Mesendoderm (in vitro differentiated cells): ENCODE measurements at regions not wholly inside any gene's neighbourhood (a gene's known extent, or its start where the extent isn't known, plus 50 kb on each side); places are given as distances from the start of the nearest gene placed in this dataset.

Source experiments
- DNase-seq: peaks from one replicate; pipeline ENCODE4 v3.0.0; 2013
- H2AK5ac ChIP-seq: 2 replicates; pipeline ENCODE4 v1.6.1; 2013; ENCODE audit warnings: low read length, inconsistent platforms
- H2BK120ac ChIP-seq: 2 replicates; pipeline ENCODE4 v1.6.1; 2013; ENCODE audit warnings: low read depth, mild to moderate bottlenecking, low read length, moderate library complexity, mixed read lengths
- H2BK15ac ChIP-seq: replicated peaks from 2 replicates; pipeline ENCODE4 v1.6.1; 2013; ENCODE audit warnings: low read depth, mild to moderate bottlenecking, moderate library complexity
- H2BK5ac ChIP-seq: 2 replicates; pipeline ENCODE4 v1.6.1; 2013; ENCODE audit warnings: low read length, inconsistent platforms
- H3K18ac ChIP-seq: 2 replicates; pipeline ENCODE4 v1.6.1; 2013; ENCODE audit warnings: mild to moderate bottlenecking, low read length, mixed read lengths
- H3K23ac ChIP-seq: one replicate; pipeline ENCODE4 v1.6.1; 2013; ENCODE audit warnings: low read length
- H3K27ac ChIP-seq: 2 replicates; pipeline ENCODE4 v1.5.1; 2013; ENCODE audit warnings: low read depth, mild to moderate bottlenecking, inconsistent platforms, low read length, moderate library complexity
- H3K27me3 ChIP-seq: 2 replicates; pipeline ENCODE4 v1.6.1; 2013; ENCODE audit warnings: low read length, control low read depth, mild to moderate bottlenecking, inconsistent platforms; ENCODE audit not compliant: insufficient read depth, poor library complexity
- H3K36me3 ChIP-seq: 2 replicates; pipeline ENCODE4 v1.6.1; 2013; ENCODE audit warnings: low read length, inconsistent platforms; ENCODE audit not compliant: control insufficient read depth, insufficient read depth
- H3K4ac ChIP-seq: one replicate; pipeline ENCODE4 v1.6.1; 2013; ENCODE audit warnings: low read depth, mild to moderate bottlenecking, low read length, moderate library complexity
- H3K4me1 ChIP-seq: 2 replicates; pipeline ENCODE4 v1.6.1; 2013; ENCODE audit warnings: low read depth, low read length, inconsistent platforms; ENCODE audit not compliant: control insufficient read depth
- H3K4me2 ChIP-seq: 2 replicates; pipeline ENCODE4 v1.6.1; 2013; ENCODE audit warnings: low read length
- H3K4me3 ChIP-seq: 2 replicates; pipeline ENCODE4 v1.5.1; 2013; ENCODE audit warnings: mild to moderate bottlenecking, low read length
- H3K56ac ChIP-seq: one replicate; pipeline ENCODE4 v1.6.1; 2013; ENCODE audit warnings: low read length
- H3K79me1 ChIP-seq: 2 replicates; pipeline ENCODE4 v1.6.1; 2013; ENCODE audit warnings: low read length, inconsistent platforms
- H3K79me2 ChIP-seq: 2 replicates; pipeline ENCODE4 v1.6.1; 2013; ENCODE audit warnings: mild to moderate bottlenecking, low read length; ENCODE audit not compliant: control insufficient read depth, insufficient read depth
- H3K9ac ChIP-seq: 2 replicates; pipeline ENCODE4 v1.6.1; 2013; ENCODE audit warnings: low read length, inconsistent platforms
- H4K5ac ChIP-seq: one replicate; pipeline ENCODE4 v1.6.1; 2013; ENCODE audit warnings: low read length
- H4K8ac ChIP-seq: one replicate; pipeline ENCODE4 v1.6.1; 2013; ENCODE audit warnings: low read depth, mild to moderate bottlenecking, control low read depth, low read length, moderate library complexity
- WGBS: extraction: QIAGEN DNeasy Blood & Tissue Kit; methylation state at CpG from one replicate; pipeline ENCODE4 v1.1.7; 2013; ENCODE audit warnings: low lambda C conversion rate, missing lambda C conversion rate; ENCODE audit not compliant: insufficient coverage; ENCODE audit errors: extremely low coverage; 5-methylcytosine and 5-hydroxymethylcytosine counted together

GRCh38 chr4:43968011-43968410 lies 480.6 kb downstream of the KCTD8 start:
- no peak overlapping the region for H4K8ac ChIP-seq
- no peak overlapping the region for H3K9ac ChIP-seq
- H2BK120ac ChIP-seq: no peak overlapping the region
- no peak overlapping the region for H3K56ac ChIP-seq
- no peaks in the 10 kb centered on the region for H3K4me1 ChIP-seq
- H3K23ac ChIP-seq: no peak overlapping the region
- no peak overlapping the region for H2BK15ac ChIP-seq
- no peak overlapping the region for H3K4me2 ChIP-seq
- DNase-seq: no peak
- no peak overlapping the region for H2BK5ac ChIP-seq
- no peaks in the 10 kb centered on the region for H3K79me1 ChIP-seq
- no peak overlapping the region for H3K4me3 ChIP-seq
- no peak overlapping the region for H3K27ac ChIP-seq
- no peaks in the 10 kb centered on the region for H3K36me3 ChIP-seq
- H3K4ac ChIP-seq: no peak overlapping the region
- no CpG with 5 or more reads among the region's 9 CpGs for WGBS
- H4K5ac ChIP-seq: no peak overlapping the region
- no peak overlapping the region for H2AK5ac ChIP-seq
- no peak overlapping the region for H3K18ac ChIP-seq
- H3K79me2 ChIP-seq: no peaks in the 10 kb centered on the region
- H3K27me3 ChIP-seq: no peaks in the 10 kb centered on the region

GRCh38 chr4:43983610-43984009 lies 465.0 kb downstream of the KCTD8 start:
- Histone ChIP-seq H3K23ac (no peak overlapping the region), H3K79me2 (no peaks in the 10 kb centered on the region), H3K4me2 (no peak overlapping the region), H2AK5ac (no peak overlapping the region), H4K5ac (no peak overlapping the region), H3K4ac (no peak overlapping the region), H3K27ac (no peak overlapping the region), H2BK120ac (no peak overlapping the region), H3K56ac (no peak overlapping the region), H2BK5ac (no peak overlapping the region), H3K27me3 (no peaks in the 10 kb centered on the region), H3K36me3 (no peaks in the 10 kb centered on the region), H3K18ac (no peak overlapping the region), H3K9ac (no peak overlapping the region), H3K4me1 (no peaks in the 10 kb centered on the region), H2BK15ac (no peak overlapping the region), H3K79me1 (no peaks in the 10 kb centered on the region), H4K8ac (no peak overlapping the region), H3K4me3 (no peak overlapping the region)
- no peak for DNase-seq
- WGBS: no CpG with 5 or more reads among the region's 1 CpG

GRCh38 chr4:43987331-43987944 lies 461.2 kb downstream of the KCTD8 start:
- H3K79me1 ChIP-seq: no peaks in the 10 kb centered on the region

GRCh38 chr4:43990551-43990950 lies 458.1 kb downstream of the KCTD8 start:
- no peak overlapping the region for H4K8ac ChIP-seq
- no peak overlapping the region for H3K4me3 ChIP-seq
- H2AK5ac ChIP-seq: no peak overlapping the region
- no peak overlapping the region for H3K18ac ChIP-seq
- DNase-seq: no peak
- H3K56ac ChIP-seq: no peak overlapping the region
- no peak overlapping the region for H2BK5ac ChIP-seq
- H3K4me1 ChIP-seq: no peaks in the 10 kb centered on the region
- H2BK15ac ChIP-seq: no peak overlapping the region
- H3K27ac ChIP-seq: no peak overlapping the region
- H3K79me1 ChIP-seq: no peaks in the 10 kb centered on the region
- no peak overlapping the region for H3K23ac ChIP-seq
- H4K5ac ChIP-seq: no peak overlapping the region
- H3K4me2 ChIP-seq: no peak overlapping the region
- H3K9ac ChIP-seq: no peak overlapping the region
- no peaks in the 10 kb centered on the region for H3K27me3 ChIP-seq
- H3K36me3 ChIP-seq: no peaks in the 10 kb centered on the region
- no peak overlapping the region for H2BK120ac ChIP-seq
- H3K4ac ChIP-seq: no peak overlapping the region
- WGBS: no CpG with 5 or more reads among the region's 7 CpGs
- no peaks in the 10 kb centered on the region for H3K79me2 ChIP-seq

More at GRCh38 chr4:43987331-43987944, 461.2 kb downstream of the KCTD8 start:
- no peaks in the 10 kb centered on the region for H3K4me1 ChIP-seq
- H3K9ac ChIP-seq: no peak overlapping the region
- no peaks in the 10 kb centered on the region for H3K27me3 ChIP-seq
- H2BK15ac ChIP-seq: no peak overlapping the region
- no peaks in the 10 kb centered on the region for H3K36me3 ChIP-seq
- H4K8ac ChIP-seq: no peak overlapping the region
- H2AK5ac ChIP-seq: no peak overlapping the region
- no peak overlapping the region for H3K4me3 ChIP-seq
- no peak overlapping the region for H3K23ac ChIP-seq
- H2BK5ac ChIP-seq: no peak overlapping the region
- H3K18ac ChIP-seq: no peak overlapping the region
- no peak overlapping the region for H2BK120ac ChIP-seq
- H3K56ac ChIP-seq: no peak overlapping the region
- H3K4ac ChIP-seq: no peak overlapping the region
- no peak overlapping the region for H3K27ac ChIP-seq
- DNase-seq: no peak
- H3K79me2 ChIP-seq: no peaks in the 10 kb centered on the region
- H4K5ac ChIP-seq: no peak overlapping the region
- no CpG with 5 or more reads among the region's 9 CpGs for WGBS
- no peak overlapping the region for H3K4me2 ChIP-seq

- no peaks in the 10 kb centered on the region for H3K36me3 ChIP-seq
- DNase-seq: peak; percentile 7
- H3K9ac ChIP-seq: no peak overlapping the region
- no peak overlapping the region for H3K23ac ChIP-seq
- H3K27ac ChIP-seq: no peak overlapping the region
- no peak overlapping the region for H2BK5ac ChIP-seq
- no peaks in the 10 kb centered on the region for H3K27me3 ChIP-seq
- H4K5ac ChIP-seq: no peak overlapping the region
- no peak overlapping the region for H4K8ac ChIP-seq
- no CpG with 5 or more reads among the region's 3 CpGs for WGBS
- no peak overlapping the region for H3K18ac ChIP-seq
- H3K4me1 ChIP-seq: no peaks in the 10 kb centered on the region
- no peak overlapping the region for H2AK5ac ChIP-seq
- no peak overlapping the region for H3K56ac ChIP-seq
- H3K4me2 ChIP-seq: no peak overlapping the region
- no peaks in the 10 kb centered on the region for H3K79me1 ChIP-seq
- no peaks in the 10 kb centered on the region for H3K79me2 ChIP-seq
- no peak overlapping the region for H3K4ac ChIP-seq
- H2BK15ac ChIP-seq: no peak overlapping the region
- H2BK120ac ChIP-seq: no peak overlapping the region
- no peak overlapping the region for H3K4me3 ChIP-seq
These were observed 457.6 kb downstream of the KCTD8 start for GRCh38 chr4:43990963-43991362.

- Histone ChIP-seq H2BK120ac (no peak overlapping the region), H3K27me3 (no peaks in the 10 kb centered on the region), H4K8ac (no peak overlapping the region), H3K4me3 (no peak overlapping the region), H2BK15ac (no peak overlapping the region), H3K18ac (no peak overlapping the region), H2AK5ac (no peak overlapping the region), H3K79me2 (no peaks in the 10 kb centered on the region), H3K9ac (no peak overlapping the region), H3K4ac (no peak overlapping the region), H3K23ac (no peak overlapping the region), H3K79me1 (no peaks in the 10 kb centered on the region), H2BK5ac (no peak overlapping the region), H3K4me2 (no peak overlapping the region), H3K56ac (no peak overlapping the region), H3K36me3 (no peaks in the 10 kb centered on the region), H4K5ac (no peak overlapping the region), H3K4me1 (no peaks in the 10 kb centered on the region), H3K27ac (no peak overlapping the region)
- peak; percentile 23 for DNase-seq
- no CpG with 5 or more reads among the region's 3 CpGs for WGBS
These were observed 456.1 kb downstream of the KCTD8 start for GRCh38 chr4:43992552-43992951.
